ENCODE measurements at regions not wholly inside any gene's neighbourhood (a gene's known extent, or its start where the extent isn't known, plus 50 kb on each side); places are given as distances from the start of the nearest gene placed in this dataset.
A peak's percentile ranks its signal among the peaks of the same experiment; 100 is the strongest.
"Not testable (repeated sequence)": the region's sequence is repeated elsewhere in the genome, so short reads cannot be mapped to it uniquely, and the experiment has no call there.

DNA sequence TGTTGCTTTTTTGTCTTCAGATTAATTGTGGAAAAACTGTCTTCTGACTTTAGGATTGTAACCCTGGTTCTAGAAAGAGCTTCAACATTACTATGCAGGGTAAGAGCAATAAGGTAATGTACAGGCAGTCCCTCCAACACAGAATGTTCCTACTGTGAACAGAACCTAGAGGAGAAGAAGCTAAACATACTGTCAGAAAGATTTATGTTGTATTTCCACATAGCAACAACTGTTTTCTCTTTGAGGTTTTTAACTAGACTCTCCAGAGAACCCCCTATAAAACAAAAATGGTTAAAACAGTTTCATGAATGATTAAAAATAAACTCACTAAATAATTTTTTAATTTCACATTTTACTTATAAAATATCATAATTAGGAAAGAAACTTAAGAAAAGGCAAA lies 64.3 kb upstream of the NAA35 start:
- Histone ChIP-seq H3K36me3 (ENCODE audit: control insufficient read depth, insufficient read depth, low read length) (no peaks in the 10 kb centered on the region), H3K4me3 (ENCODE audit: low read depth, low read length) (no peak overlapping the region), H3K4me1 (ENCODE audit: control insufficient read depth, insufficient read depth, low read length) (no peaks in the 10 kb centered on the region), H3K9me3 (ENCODE audit: control insufficient read depth, insufficient read depth, low read length) (no peaks in the 10 kb centered on the region), H3K27ac (ENCODE audit: low read depth, low read length) (no peak overlapping the region), H3K27me3 (ENCODE audit: control insufficient read depth, insufficient read depth, low read length) (no peaks in the 10 kb centered on the region)
- peak in 1 of 6 donors; percentile 6 for DNase-seq (ENCODE audit: low read depth in 4 of 6, low spot score in 6 of 6)

DNA sequence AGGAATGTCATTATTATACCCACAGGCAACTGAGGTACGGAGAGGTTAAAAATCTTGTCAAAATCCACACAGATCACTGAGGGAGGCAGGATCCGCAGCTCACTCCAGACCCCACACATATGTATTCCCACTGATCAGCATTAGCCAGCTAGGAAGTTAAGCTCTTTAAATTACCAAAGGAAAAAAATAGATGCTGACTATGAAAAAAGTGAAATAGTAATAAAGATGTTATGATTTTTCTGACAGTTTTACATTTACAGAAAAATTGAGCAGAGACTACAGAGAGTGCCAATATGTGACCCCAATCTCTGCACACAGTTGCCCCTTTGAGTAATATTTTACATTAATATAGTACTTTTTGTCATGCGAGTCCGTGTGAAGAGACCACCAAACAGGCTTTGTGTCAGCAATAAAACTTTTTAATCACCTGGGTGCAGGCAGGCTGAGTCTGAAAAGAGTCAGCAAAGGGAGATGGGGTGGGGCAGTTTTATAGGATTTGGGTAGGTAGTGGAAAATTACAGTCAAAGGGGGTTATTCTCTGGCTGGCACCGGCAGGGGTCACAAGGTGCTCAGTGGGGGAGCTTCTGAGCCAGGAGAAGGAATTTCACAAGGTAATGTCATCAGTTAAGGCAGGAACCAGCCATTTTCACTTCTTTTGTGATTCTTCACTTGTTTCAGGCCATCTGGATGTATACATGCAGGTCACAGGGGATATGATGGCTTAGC lies 61.9 kb upstream of the NAA35 start:
- not testable (repeated sequence) for H3K36me3 ChIP-seq (ENCODE audit: control insufficient read depth, insufficient read depth, low read length); H3K4me3 ChIP-seq (ENCODE audit: low read depth, low read length); H3K4me1 ChIP-seq (ENCODE audit: control insufficient read depth, insufficient read depth, low read length); H3K27ac ChIP-seq (ENCODE audit: low read depth, low read length); DNase-seq (ENCODE audit: low read depth in 4 of 6, low spot score in 6 of 6); H3K27me3 ChIP-seq (ENCODE audit: control insufficient read depth, insufficient read depth, low read length); H3K9me3 ChIP-seq (ENCODE audit: control insufficient read depth, insufficient read depth, low read length)
- 17% methylated on average over 1 of the region's 5 CpGs for WGBS (ENCODE audit: insufficient coverage)

DNA sequence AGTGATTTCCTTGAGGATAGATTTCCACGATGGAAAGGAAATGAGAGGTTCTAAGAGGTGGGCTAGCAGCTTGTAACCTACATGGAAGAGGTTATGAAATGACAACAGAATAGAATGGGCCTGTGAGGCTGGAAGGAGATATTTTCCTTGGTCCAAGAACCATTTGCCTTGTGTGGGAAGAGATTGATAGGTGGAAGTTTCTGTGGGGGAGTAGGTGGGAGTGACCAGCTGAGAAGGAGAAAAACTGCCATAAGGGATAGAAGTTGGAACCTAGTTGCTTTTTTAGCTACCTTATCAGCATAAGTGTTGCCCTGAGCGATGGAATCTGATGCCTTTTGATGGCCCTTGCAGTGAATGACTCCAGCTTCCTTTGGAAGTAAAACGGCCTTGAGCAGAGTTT lies 60.4 kb upstream of the NAA35 start:
- not testable (repeated sequence) for DNase-seq (ENCODE audit: low read depth in 4 of 6, low spot score in 6 of 6); H3K4me1 ChIP-seq (ENCODE audit: control insufficient read depth, insufficient read depth, low read length); H3K9me3 ChIP-seq (ENCODE audit: control insufficient read depth, insufficient read depth, low read length); H3K27ac ChIP-seq (ENCODE audit: low read depth, low read length); H3K27me3 ChIP-seq (ENCODE audit: control insufficient read depth, insufficient read depth, low read length); H3K36me3 ChIP-seq (ENCODE audit: control insufficient read depth, insufficient read depth, low read length); H3K4me3 ChIP-seq (ENCODE audit: low read depth, low read length)
- WGBS (ENCODE audit: insufficient coverage) = 76% methylated on average over 3 of the region's 3 CpGs

DNA sequence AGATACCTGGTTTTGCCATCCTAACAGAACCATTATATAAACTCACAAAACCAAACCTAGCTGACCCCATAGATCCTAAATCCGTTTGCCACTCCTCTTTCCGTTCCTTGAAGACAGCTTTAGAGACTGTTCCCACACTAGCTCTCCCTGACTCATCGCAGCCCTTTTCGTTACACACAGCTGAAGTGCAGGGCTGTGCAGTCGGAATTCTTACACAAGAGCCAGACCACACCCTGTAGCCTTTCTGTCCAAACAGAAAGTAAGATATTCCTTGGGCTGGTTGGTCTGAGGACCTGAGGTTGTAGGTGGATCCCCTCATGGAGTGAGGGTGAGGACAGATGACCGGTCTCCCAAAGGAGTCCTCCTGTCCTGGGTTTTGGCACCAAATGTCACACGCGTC lies 56.7 kb upstream of the NAA35 start:
- Histone ChIP-seq H3K4me1 (ENCODE audit: control insufficient read depth, insufficient read depth, low read length) (no peaks in the 10 kb centered on the region), H3K27ac (ENCODE audit: low read depth, low read length) (no peak overlapping the region), H3K36me3 (ENCODE audit: control insufficient read depth, insufficient read depth, low read length) (peaks cover 5% of the 10 kb centered on the region), H3K4me3 (ENCODE audit: low read depth, low read length) (no peak overlapping the region), H3K9me3 (ENCODE audit: control insufficient read depth, insufficient read depth, low read length) (no peaks in the 10 kb centered on the region), H3K27me3 (ENCODE audit: control insufficient read depth, insufficient read depth, low read length) (no peaks in the 10 kb centered on the region)
- whole genome bisulfite sequencing (ENCODE audit: insufficient coverage) = 98% methylated on average over 5 of the region's 8 CpGs
- no peak for DNase-seq (ENCODE audit: low read depth in 4 of 6, low spot score in 6 of 6)

DNA sequence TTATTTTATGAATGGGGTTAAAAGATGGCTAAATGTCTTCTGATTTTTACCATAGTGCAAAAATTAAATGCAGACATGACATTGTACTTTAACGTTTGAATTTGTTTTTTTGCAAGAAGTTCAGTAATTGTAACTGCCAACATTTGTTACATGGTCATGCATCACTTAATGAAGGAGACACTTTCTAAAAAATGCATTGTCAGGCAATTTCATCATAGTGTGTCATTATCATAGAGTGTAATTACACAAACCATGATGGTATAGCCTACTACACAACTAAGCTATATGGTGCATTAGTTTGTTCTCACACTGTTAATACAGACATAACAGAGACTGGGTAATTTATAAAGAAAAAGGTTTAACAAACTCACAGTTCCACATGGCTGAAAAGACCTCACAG lies 50.0 kb upstream of the NAA35 start:
- no peak for DNase-seq (ENCODE audit: low read depth in 4 of 6, low spot score in 6 of 6)
- Histone ChIP-seq H3K27ac (ENCODE audit: low read depth, low read length) (no peak overlapping the region), H3K36me3 (ENCODE audit: control insufficient read depth, insufficient read depth, low read length) (no peaks in the 10 kb centered on the region), H3K4me1 (ENCODE audit: control insufficient read depth, insufficient read depth, low read length) (no peaks in the 10 kb centered on the region), H3K27me3 (ENCODE audit: control insufficient read depth, insufficient read depth, low read length) (no peaks in the 10 kb centered on the region), H3K4me3 (ENCODE audit: low read depth, low read length) (no peak overlapping the region), H3K9me3 (ENCODE audit: control insufficient read depth, insufficient read depth, low read length) (no peaks in the 10 kb centered on the region)
- no CpG with 5 or more reads among the region's 1 CpG for WGBS (ENCODE audit: insufficient coverage)
